AG10803 (cell line): ENCODE measurements at regions not wholly inside any gene's neighbourhood (a gene's known extent, or its start where the extent isn't known, plus 50 kb on each side); places are given as distances from the start of the nearest gene placed in this dataset.

Experiments used
- DNase-seq: peaks from one replicate; pipeline ENCODE4 v3.0.0; 2010; ENCODE audit warnings: low read depth
- H3K4me3 ChIP-seq: 2 replicates; pipeline ENCODE4 v1.5.1; 2011; ENCODE audit warnings: mild to moderate bottlenecking, low read length, control low read depth
- TF ChIP-seq, protein P1 (sequence below): conservative IDR thresholded peaks from 2 replicates; pipeline ENCODE4 v1.5.1; 2011; ENCODE audit warnings: mild to moderate bottlenecking, low read length, control low read depth, inconsistent platforms

DNA sequence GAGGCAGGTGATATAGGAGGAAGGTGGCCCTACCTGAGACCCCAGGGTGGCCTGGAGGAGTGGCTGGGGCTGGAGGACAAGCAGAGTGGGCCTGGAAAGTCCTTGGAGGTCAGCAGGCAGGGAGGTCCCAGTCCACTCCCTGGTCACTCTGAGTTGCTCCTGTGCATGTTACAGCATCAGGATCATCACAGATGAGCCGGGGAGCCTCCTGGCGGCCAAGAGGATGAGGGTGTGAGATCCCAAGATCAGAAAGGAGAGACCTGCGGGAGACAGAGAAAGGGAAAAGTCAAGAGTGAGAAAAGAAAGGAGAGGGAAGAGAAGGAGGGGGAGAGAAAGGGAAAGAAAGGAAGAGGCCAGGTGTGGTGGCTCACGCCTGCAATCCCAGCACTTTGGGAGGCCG, 71.7 kb downstream of the MRM1 start:
- no peak for DNase-seq
- no peak overlapping the region for H3K4me3 ChIP-seq
- TF ChIP-seq, protein P1, sequence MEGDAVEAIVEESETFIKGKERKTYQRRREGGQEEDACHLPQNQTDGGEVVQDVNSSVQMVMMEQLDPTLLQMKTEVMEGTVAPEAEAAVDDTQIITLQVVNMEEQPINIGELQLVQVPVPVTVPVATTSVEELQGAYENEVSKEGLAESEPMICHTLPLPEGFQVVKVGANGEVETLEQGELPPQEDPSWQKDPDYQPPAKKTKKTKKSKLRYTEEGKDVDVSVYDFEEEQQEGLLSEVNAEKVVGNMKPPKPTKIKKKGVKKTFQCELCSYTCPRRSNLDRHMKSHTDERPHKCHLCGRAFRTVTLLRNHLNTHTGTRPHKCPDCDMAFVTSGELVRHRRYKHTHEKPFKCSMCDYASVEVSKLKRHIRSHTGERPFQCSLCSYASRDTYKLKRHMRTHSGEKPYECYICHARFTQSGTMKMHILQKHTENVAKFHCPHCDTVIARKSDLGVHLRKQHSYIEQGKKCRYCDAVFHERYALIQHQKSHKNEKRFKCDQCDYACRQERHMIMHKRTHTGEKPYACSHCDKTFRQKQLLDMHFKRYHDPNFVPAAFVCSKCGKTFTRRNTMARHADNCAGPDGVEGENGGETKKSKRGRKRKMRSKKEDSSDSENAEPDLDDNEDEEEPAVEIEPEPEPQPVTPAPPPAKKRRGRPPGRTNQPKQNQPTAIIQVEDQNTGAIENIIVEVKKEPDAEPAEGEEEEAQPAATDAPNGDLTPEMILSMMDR = no peak

DNA sequence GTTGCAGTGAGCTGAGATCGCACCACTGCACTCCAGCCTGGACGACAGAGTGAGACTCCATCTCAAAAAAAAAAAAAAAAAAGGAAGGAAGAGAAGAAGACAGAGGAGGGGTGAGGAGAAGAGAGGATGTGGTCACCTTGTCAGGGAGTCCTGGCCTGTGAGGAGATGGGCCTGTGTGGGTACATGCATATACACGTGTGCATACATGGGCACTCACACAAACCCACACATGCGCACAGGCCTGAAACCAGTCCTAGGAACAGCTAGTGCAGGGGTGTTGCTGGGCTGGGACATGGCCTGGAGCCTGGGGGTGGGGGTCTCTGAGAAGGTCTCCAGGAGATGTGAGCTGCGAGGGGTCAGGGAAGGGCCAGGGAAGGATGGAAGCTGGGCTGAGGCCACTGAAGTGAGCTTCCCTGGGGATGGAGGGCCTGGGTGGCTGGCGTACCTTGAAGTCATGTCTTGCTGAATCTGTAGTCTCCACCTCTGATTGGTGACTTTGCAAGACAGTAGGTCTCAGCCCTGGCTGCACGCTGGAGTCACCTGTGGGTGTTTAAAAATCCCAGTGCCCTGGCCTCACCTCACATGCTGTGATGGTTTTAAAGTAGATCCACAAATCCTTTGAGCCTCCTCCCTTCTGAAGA, 72.4 kb downstream of the MRM1 start:
- TF ChIP-seq, protein P1 = no peak
- DNase-seq = no peak
- no peak overlapping the region for H3K4me3 ChIP-seq

DNA sequence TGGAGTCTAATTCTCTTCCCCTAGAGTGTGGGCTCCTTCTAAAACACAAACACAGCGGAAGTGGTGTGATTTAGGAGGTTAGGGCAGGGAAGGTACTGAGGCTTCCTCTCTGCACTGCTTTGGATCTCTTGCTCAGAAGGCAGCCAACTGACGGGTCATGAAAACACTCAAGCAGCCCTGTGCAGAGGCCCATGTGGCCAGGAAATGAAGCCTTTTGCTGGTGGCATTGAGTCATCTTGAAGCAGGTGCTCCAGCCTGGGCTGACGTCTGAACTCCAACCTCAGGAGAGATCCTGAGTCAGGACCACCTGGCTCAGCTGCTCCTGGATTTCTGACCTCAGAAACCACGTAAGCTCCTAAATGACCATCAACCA, 72.9 kb downstream of the MRM1 start:
- TF ChIP-seq, protein P1 = no peak
- H3K4me3 ChIP-seq = no peak overlapping the region
- no peak for DNase-seq

DNA sequence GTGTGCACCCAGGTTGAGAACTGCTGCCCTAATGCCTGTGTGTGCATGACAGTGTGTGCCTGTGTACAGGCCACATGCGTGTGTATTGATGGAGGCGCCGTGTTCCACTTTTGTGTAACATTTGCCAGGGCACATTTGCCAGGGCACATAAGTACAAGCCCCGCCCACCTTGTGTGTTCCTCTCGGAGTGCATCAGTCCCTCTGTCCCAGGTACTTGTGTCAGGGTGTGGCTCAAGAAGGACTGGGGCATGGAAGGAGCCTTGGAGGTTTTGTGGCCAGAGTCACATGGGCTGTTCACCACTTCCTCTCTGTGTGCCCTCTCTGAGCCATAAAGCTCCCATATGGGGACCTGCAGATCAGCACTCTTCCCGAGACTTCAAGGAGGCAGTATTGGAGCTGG, 73.9 kb downstream of the MRM1 start:
- no peak for DNase-seq
- H3K4me3 ChIP-seq = no peak overlapping the region
- TF ChIP-seq, protein P1 = no peak

DNA sequence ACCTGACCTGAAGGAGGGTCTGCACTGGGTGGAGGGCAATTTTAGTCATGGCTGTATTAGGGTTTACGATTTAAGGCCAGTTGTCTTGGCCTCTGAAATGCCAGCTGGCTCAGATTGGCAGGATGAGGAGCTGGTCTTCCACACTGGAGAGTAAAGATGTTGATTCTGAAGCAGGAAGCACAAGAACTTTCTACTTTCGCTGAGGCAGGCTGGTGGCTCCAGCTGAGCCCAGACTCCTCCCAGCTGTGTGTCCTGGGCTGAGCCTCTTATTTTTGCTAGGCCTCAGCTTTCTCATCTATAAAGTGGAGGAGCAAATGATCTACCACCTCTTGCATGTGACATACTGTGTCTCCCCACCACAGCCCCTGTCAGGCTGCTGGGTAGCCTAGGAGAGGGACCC, 74.4 kb downstream of the MRM1 start:
- TF ChIP-seq, protein P1 = no peak
- H3K4me3 ChIP-seq = no peak overlapping the region
- no peak for DNase-seq

DNA sequence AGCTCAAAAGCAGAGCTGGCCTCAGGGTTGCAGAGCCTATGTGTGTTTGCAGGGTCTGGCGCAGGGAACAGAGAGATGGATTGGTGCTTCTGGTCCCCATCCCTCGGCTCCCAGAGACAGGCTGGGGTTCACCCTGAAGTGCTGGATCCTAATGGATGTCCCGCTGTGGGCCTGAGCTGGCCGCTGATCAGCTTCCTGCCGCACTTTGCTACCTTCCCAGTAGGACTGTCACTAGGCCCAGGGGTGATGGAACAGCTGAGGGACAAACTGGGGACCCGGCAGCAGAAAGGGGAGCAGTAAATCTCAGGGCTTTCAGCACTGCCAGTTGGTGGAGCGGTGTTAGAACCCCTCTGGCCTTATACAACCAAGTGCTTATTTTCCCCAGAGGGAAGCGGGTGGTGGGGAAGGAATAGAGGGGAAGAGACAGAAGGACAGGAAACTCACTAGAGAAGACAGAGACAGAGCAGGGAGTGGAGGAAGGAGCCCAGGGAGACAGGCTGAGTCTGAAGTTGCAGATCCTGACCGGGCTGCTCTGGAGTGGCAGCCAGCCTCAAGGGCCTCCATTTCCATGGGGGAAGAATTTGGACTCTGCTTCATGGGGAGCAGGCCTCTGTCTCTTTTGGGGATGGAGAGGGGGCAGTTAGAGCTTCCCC, 78.6 kb downstream of the MRM1 start:
- TF ChIP-seq, protein P1 = no peak
- no peak overlapping the region for H3K4me3 ChIP-seq
- DNase-seq = no peak

DNA sequence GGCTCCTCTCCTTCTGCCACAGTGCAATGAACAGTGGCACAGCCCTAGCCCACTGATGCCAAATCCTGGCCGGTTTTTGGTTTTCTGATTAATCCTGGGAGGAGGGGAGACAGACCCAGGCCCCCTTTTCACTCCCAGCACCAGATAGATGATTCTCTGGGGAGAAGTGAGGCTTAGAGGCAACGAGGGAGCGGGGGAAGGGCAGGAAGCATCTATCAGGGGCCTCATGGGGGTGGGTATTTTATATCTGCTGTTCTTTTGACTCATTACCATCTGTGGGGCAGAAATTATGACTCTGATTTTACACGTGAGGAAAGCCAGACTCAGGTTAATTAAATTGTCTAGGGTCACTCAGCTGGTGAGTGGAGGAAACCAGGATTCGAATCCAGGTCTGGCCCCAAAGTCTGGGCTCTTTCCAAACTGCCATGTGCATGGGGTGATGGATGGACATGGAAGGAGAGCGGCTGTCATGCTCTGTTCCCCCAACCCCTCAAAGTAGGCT, 79.4 kb downstream of the MRM1 start:
- TF ChIP-seq, protein P1 = no peak
- no peak for DNase-seq
- no peak overlapping the region for H3K4me3 ChIP-seq
